ENCODE measurements at regions not wholly inside any gene's neighbourhood (a gene's known extent, or its start where the extent isn't known, plus 50 kb on each side); places are given as distances from the start of the nearest gene placed in this dataset.

GRCh38 chr7:152986376-152986775, 226.8 kb downstream of the ACTR3B start:
- ATAC-seq, result no peak
- H3K4me3 Mint-ChIP-seq, result no peak overlapping the region
- no peaks in the 10 kb centered on the region for H3K36me3 Mint-ChIP-seq (ENCODE audit: low read depth)
- intact Hi-C loops (cut with micrococcal nuclease), result no loop called here
- no peaks in the 10 kb centered on the region for H3K4me1 Mint-ChIP-seq (ENCODE audit: low read depth)
- H3K27me3 Mint-ChIP-seq, result peaks cover 8% of the 10 kb centered on the region
- CTCF ChIA-PET, result no interaction called here
- no peak for DNase-seq
- TF ChIP-seq, protein P1, sequence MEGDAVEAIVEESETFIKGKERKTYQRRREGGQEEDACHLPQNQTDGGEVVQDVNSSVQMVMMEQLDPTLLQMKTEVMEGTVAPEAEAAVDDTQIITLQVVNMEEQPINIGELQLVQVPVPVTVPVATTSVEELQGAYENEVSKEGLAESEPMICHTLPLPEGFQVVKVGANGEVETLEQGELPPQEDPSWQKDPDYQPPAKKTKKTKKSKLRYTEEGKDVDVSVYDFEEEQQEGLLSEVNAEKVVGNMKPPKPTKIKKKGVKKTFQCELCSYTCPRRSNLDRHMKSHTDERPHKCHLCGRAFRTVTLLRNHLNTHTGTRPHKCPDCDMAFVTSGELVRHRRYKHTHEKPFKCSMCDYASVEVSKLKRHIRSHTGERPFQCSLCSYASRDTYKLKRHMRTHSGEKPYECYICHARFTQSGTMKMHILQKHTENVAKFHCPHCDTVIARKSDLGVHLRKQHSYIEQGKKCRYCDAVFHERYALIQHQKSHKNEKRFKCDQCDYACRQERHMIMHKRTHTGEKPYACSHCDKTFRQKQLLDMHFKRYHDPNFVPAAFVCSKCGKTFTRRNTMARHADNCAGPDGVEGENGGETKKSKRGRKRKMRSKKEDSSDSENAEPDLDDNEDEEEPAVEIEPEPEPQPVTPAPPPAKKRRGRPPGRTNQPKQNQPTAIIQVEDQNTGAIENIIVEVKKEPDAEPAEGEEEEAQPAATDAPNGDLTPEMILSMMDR (IDR thresholded peaks at IDR 0.05), result no peak
- POLR2A ChIA-PET, result no interaction called here
- no peak overlapping the region for H3K27ac Mint-ChIP-seq
- no peaks in the 10 kb centered on the region for H3K9me3 Mint-ChIP-seq

- Mint-ChIP-seq H3K36me3 (ENCODE audit: low read depth) (no peaks in the 10 kb centered on the region), H3K27me3 (peaks cover 6% of the 10 kb centered on the region), H3K9me3 (no peaks in the 10 kb centered on the region), H3K4me1 (ENCODE audit: low read depth) (no peaks in the 10 kb centered on the region), H3K4me3 (no peak overlapping the region), H3K27ac (no peak overlapping the region)
- ChIA-PET POLR2A (no interaction called here), CTCF (no interaction called here)
- ATAC-seq (no peak), DNase-seq (no peak)
- TF ChIP-seq, protein P1 (IDR thresholded peaks at IDR 0.05), result no peak
- intact Hi-C loops (cut with micrococcal nuclease), result no loop called here
These were observed 228.1 kb downstream of the ACTR3B start for GRCh38 chr7:152987656-152988055.

DNA sequence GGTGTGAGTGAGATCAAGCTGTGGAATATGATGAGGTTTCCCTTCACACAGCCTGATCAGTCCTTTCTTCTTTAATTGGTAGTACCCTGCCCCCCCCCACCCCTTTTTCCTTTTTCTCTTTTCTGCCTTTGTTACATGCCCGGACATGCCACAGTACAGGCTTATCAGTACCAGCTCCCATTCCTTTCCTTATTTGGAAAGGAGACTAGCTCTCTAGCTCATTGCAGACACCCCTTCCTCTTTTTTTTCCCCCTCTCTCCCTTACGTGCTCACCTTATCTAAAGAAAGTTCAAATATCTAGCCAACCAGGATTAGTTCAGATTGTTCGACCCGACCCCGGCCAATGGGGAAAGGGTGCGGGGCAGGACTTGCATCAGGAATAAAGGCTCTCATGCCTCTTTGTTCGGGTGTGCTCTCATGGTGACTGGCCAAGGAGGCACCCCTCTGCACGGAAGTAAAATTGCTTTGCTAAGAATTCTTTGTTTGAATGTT, 230.4 kb downstream of the ACTR3B start:
- H3K9me3 Mint-ChIP-seq, result no peaks in the 10 kb centered on the region
- no peaks in the 10 kb centered on the region for H3K4me1 Mint-ChIP-seq (ENCODE audit: low read depth)
- no peak for DNase-seq
- CTCF ChIA-PET, result no interaction called here
- TF ChIP-seq, protein P1 (IDR thresholded peaks at IDR 0.05), result no peak
- intact Hi-C loops (cut with micrococcal nuclease), result no loop called here
- no peaks in the 10 kb centered on the region for H3K36me3 Mint-ChIP-seq (ENCODE audit: low read depth)
- no peak overlapping the region for H3K4me3 Mint-ChIP-seq
- no peak for ATAC-seq
- H3K27me3 Mint-ChIP-seq, result peaks cover 6% of the 10 kb centered on the region
- H3K27ac Mint-ChIP-seq, result peak overlapping the region; percentile 12
- POLR2A ChIA-PET, result no interaction called here

DNA sequence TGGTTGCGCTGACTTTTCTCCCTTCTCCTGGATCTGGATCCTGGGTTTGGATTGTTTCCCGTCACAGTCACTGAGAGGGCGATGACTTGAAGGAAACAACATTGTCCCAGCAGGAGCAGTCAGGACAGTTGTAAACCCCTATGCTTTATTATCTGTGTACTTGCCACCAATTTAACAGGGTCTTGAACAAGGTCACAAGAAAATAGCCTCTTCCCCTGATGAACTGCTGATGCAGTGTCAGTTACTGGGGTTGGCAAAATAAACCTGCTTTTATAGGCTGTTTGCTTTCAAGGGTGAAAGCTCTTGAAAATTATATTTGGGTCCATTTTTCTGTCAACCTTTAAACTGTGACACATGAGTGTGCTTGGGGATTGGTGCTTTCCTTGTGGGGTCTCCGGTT, 238.9 kb downstream of the ACTR3B start:
- Mint-ChIP-seq H3K27ac (no peak overlapping the region), H3K27me3 (no peaks in the 10 kb centered on the region), H3K4me3 (no peak overlapping the region), H3K36me3 (ENCODE audit: low read depth) (no peaks in the 10 kb centered on the region), H3K4me1 (ENCODE audit: low read depth) (no peaks in the 10 kb centered on the region), H3K9me3 (no peaks in the 10 kb centered on the region)
- TF ChIP-seq, protein P1 (IDR thresholded peaks at IDR 0.05), result no peak
- DNase-seq (no peak), ATAC-seq (no peak)
- POLR2A ChIA-PET, result no interaction called here
- intact Hi-C loops (cut with micrococcal nuclease), result no loop called here
- CTCF ChIA-PET, result no interaction called here

DNA sequence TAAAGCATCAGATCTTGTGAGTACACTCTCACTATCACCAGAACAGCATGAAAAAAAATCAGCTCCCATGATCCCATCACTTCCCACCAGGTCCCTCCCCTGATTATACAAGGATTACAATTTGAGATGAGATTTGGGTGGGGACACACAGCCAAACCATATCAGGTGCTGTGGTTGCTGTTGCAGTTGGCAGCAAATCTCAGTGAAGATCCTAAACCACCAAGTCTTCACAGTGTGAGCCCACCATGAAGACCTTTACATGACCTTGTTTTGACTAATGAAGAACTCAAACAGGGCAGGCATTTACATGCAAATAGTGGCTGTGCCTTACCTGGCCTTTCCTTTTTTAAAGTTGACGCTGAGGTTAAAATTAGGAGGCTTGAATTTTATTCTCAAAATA, 242.6 kb downstream of the ACTR3B start:
- POLR2A ChIA-PET, result no interaction called here
- no peak overlapping the region for H3K4me3 Mint-ChIP-seq
- no peak for DNase-seq
- no peaks in the 10 kb centered on the region for H3K27me3 Mint-ChIP-seq
- no peaks in the 10 kb centered on the region for H3K36me3 Mint-ChIP-seq (ENCODE audit: low read depth)
- no peaks in the 10 kb centered on the region for H3K9me3 Mint-ChIP-seq
- no peaks in the 10 kb centered on the region for H3K4me1 Mint-ChIP-seq (ENCODE audit: low read depth)
- H3K27ac Mint-ChIP-seq, result no peak overlapping the region
- intact Hi-C loops (cut with micrococcal nuclease), result no loop called here
- CTCF ChIA-PET, result no interaction called here
- TF ChIP-seq, protein P1 (IDR thresholded peaks at IDR 0.05), result no peak
- no peak for ATAC-seq

All from activated CD8-positive, alpha-beta T cell treated with anti-CD3 and anti-CD28 coated beads for 36 hours (primary cell).